HG02759 (cell line): ENCODE measurements at regions not wholly inside any gene's neighbourhood (a gene's known extent, or its start where the extent isn't known, plus 50 kb on each side); places are given as distances from the start of the nearest gene placed in this dataset.
"Not testable (repeated sequence)": the region's sequence is repeated elsewhere in the genome, so short reads cannot be mapped to it uniquely, and the experiment has no call there.

Experiments used
- ATAC-seq: cut with Tn5 transposase; IDR thresholded peaks from one replicate; pipeline ENCODE4 v1.9.1; 2021; ENCODE audit warnings: mild to moderate bottlenecking, moderate library complexity; ENCODE audit not compliant: unreplicated experiment

DNA sequence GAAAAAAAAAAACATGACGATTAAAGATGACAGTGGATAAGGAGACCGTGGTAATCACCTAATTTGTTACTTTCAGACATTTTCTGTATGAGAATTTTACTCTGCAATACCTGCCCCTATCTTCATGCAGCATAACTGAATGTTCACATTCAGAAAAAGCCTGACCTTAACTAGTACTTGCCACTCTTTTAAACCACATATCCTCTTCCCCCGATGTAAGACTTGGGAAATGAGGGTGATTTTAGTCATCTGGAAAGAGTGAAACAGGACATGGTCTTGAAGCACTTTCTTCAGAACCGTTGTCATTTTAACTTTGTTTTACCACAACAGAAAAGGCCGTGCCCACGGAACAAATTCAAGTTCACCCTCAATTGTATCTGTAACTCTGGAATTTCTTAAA is 318.5 kb downstream of the BCL2L11 start:
- not testable (repeated sequence) for ATAC-seq

DNA sequence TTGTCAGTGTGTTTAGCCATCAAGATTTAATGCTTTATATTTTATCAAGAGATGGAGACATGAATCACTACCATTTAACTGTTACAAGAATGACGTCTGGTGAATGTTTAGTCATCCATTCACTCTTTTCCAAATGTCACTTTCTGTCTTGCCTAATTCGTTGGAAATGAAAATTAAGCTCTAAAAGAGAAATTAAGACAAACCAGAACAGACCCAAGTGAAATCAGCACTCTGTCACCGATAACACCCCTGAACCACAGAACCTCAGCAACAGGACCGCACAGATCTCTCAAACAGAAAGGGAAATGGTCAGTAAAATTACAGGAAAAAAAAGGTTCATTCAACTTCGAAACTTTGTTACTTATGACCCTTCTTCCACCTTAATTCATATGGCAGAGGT is 320.9 kb downstream of the BCL2L11 start:
- not testable (repeated sequence) for ATAC-seq

DNA sequence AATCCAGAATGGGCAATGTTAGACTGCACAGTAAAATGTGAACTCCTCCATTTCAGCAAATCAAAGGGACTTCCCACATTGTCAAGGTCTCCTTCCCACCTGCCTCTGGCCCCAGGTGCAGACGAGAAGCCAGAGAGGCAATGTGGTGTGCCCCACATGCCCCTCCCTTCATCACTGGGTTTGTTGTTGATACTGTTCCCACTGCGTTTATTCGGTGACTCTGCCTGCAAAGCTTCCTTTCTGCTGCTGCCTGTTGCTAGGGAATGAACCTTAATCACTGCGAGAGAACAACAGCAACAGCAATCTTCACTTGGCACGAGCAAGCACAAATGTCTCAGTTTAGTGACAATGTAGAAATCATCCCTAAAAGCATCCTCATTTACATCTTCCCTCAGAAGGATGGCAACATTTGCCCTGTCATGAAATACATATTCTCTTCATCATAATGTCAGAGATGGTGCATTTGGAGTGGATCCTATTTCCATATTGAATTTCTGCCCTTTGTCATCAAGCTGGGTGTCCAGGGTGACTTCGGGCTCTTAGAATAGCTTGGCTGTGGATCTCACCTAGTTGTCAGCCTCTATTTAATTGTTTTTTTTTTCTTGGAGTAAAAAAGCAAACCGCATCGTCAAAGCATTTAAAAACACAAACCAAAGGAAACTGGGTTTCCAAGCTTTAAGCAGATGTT is 322.2 kb downstream of the BCL2L11 start:
- ATAC-seq = not testable (repeated sequence)

DNA sequence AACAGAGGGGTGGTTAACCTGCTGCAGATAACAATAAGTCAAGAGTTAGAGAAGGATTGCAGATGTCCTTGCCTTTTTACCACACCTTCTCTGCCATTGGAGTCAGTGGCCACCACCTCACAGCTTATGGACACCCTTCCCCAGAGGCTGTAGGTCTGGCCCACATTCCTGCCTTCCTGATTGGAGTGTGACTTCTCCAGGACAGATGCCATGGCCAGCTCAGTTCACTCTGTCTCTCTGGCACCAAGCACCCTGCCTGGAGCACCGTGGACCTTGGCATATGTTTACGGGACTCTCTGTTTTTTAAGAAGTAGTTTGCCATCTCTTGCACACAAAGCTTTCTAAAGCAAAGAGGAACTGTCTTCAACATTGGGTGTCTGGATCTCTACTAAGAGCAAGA is 323.8 kb downstream of the BCL2L11 start:
- ATAC-seq = not testable (repeated sequence)

DNA sequence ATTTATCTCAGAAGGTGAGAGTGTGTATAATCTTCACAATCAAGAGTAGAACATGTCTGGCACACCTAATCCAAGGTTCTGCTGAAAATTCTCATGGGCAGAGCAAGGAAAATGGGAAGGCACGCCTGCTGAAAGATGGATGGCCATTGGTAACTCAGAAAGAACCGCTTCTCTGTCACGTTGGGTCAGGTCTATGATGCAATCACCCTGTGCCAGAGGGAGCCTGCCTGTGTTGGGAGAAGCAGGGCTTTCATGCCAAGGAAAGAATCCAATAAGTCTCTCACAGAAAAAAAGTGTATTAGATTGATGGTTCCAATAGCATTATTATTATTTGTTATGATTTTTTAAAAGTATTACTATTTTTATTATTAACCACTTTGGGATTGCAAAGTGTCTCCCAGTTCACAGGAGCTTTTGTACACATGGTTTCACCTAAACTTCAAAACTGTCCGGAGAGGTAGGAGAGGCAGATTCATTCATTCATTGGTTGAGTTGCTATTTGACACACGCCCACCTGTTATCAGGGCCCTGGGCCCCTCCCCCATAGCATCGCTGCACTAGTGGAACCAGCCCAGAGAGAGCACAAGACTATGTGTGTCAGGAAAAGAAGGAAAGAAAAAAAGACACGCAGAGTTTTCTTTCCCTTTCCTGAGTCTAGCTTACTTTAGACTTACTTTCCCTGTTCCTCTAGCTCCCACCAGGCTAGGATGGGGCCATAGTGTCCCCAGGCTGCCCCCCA is 324.6 kb downstream of the BCL2L11 start:
- ATAC-seq = not testable (repeated sequence)

DNA sequence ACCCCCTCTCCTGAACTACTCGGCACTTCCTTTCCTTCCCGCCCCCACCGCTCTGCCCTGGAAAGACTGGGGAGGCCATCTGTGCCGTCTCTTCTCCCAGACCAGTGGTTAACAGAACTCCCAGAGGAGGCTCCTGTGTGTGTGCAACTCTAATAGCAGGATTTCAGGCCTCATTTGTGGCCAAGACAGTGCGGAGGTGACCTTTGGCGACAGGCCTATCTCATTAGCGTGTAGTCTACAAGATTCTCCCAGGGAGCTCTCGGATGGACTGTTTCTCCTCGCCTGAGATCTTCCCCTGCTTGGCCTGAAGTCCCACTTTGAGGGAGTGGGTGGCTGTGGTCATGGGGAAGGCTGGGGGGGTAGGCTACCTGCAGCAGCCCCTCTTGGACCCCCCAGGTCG is 325.2 kb downstream of the BCL2L11 start:
- not testable (repeated sequence) for ATAC-seq

DNA sequence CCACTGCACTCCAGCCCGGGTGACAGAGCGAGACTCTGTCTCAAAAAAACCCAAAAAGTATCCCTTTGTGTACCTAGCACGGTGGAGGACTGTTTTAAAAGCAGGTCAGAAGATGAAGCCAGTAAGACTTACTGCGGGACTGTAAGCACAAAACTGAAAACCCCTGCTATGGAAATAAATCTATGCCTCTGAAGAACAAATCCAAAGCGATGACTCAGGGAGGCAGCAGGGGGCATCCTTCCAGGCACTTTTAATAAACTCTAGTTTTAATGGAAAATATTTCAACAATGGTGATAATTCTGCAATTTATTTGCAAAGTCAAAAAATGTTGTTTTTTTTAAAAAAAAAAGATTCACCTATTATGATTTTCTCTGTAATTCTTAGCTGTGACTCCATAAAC is 326.8 kb downstream of the BCL2L11 start:
- ATAC-seq = not testable (repeated sequence)

DNA sequence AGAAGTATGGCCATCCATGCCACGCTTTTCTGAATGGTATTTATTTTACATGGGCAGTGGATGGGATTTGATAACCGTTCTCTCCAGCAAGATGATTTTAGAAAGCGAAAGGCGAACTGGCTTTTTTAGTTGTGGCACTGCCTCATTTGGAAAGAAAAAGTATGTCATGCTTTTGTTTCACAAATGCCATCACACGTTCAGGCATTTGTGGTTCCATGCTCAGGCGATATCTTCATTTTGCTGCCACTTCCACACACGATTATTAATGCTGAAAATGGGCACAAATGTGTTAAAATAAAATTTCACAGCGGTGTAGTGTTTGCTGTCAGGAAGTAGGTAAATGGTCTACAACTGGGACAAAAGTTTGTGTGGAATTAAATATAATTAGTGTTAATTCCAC is 328.1 kb downstream of the BCL2L11 start:
- ATAC-seq = not testable (repeated sequence)

DNA sequence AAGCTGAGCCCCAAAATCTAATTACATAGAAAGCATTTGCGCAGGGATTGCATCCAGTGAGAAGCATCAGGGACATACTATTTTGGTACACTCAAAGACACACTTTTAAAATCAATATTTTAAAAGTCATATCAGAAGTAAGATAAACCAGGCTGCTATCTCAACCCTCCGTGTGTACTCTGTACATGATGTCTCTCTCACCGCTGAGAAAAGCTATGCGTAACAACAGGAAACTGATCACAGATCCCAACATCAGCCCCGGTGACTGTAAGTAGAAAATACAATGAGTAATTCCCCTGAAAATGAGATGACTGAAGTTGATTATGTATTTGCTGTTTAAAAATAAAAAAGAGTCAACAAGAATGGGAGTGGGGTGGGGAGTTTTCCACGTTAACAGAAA is 329.8 kb downstream of the BCL2L11 start:
- not testable (repeated sequence) for ATAC-seq

DNA sequence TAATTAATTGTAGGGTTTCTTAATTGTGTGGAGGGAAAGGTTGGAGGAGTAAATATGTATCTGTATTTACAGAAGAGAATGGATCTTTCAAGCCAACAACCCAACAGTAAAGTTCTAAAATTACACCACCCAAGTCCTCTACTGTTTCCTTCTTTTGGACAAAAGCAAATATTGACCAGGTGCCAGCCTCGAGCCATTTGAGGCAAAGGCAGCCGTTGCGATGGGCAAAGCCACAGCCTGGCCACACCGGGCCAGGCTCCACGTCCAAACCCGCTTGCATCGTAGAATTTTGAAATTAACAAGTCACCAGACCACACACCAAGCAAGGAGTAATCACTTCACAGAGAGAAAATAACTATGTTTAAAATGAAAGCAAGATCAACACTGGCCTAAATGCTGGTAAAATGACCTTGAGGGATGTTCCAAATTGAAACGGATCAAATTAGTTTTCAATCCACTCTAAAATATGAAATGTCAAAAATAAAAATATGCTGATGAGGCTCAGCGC is 331.0 kb downstream of the BCL2L11 start:
- not testable (repeated sequence) for ATAC-seq

DNA sequence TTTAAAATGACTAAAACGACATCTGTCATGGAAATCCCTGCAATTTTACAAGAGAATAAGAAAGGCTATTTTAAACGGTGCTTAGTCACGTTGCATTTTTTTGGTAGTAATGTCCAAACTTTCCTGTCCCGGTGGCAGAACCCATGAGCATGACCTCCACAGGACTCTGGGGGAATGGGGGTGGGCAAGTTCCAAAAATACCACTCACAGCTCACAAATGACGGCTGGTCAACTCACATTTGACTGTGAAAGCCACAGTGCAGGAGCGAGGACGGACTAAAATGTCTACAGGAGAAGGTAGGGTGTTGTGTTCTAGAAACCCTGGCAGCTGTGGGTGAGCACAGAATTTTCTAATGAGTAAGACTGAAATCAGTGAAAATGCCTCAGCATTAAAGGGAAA is 331.5 kb downstream of the BCL2L11 start:
- peak; percentile 82 for ATAC-seq

DNA sequence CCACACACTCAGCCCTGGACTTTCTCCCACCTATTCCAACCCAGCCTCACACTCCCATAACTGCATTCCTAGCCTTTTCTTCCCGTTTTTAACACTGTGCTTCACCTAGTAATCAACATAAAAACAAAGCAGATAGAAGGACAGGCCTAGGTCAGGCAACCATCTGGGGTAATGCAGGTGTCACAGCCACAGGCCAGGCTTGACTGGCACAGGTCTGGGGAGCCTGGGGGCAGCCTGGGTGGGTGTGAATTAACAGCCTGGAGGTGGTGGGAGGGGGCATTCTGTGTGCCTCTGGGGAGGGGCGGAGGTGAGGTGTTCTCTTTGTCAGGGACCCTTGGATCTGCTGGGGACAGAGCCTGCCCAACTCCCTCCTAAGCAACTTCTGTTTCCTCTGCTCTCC is 332.6 kb downstream of the BCL2L11 start:
- not testable (repeated sequence) for ATAC-seq

DNA sequence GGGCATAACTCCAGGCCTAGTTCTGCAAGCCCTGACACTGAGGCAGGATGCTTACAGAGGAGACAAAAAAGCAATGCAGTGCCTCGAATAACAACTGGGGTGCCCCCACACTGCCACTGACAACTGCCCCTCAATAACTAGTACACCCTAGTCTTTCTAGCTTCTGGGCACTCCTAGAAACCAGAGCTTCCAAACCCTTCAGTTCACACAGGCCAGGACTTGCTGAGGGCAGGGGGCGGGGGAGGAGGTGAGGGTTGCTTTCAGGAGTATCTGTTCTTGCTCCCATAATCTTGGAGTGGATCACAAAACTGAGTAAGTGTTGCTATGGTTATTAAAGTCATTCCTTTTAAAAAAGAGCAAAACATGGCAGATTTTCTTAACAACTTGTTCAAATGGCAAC is 333.1 kb downstream of the BCL2L11 start:
- ATAC-seq = not testable (repeated sequence)

DNA sequence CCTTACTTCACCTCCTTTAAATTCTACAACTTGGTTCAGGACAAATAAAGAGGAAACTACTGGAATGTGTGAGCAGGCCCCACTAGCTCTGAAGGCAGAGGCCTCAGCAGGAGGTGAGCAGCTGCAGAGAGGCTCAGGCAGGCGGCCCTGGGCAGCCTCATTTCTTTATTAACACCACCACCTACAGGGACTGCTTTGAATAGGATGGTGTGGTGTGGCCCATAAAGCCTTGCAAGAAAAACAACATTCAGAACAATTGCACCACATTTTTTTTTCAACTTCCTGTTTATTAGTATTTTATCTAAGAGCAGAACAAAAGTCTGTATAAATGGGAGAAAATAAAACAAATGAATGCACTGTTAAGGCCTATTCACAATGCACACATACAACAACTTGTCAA is 333.7 kb downstream of the BCL2L11 start:
- peak; percentile 73 for ATAC-seq

DNA sequence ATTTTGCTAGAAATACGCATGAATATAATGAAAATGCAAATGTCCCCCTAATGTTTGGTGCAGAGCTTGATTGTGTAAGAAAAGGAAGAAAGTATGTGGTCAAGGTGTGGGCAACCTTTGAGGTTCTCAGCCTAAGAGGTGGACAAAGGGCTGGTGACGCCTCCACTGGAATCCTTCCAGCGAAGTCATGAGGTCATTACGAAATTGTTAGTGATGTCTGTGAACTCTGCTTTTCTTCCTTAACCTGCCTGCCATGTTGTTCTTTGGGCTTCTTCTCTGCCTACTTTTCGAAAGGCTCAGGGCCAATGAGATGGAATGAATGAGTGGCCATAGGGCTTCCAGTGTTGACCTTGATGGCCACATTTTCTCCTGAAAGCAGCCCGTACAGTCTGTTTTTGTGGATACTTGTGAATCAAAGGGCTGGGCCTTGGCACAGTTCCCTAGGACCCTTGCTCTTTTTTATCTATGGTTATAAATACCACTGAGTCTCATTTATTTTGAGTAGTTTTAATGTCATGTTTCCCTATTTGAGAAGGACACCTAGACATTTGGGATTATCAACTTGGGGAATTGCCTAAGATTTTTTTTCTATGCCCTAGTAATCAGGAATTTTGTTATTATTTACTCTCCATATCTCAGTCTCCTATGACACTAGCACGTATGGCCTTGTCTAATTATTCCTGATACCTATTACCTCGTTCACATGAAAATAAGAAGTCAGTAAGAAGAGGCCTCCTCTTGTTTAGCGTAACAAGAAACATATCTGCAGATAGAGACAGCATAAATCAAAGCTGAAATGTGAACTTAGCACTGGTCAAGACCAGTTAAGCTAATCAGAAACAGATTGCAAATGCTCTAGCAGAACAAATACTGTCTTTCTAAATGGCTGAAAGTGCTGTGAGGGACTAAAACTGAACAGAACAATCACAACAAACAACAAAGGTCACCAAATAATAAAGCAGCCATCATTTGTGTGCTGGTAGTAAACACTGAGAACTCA is 334.6 kb downstream of the BCL2L11 start:
- not testable (repeated sequence) for ATAC-seq

DNA sequence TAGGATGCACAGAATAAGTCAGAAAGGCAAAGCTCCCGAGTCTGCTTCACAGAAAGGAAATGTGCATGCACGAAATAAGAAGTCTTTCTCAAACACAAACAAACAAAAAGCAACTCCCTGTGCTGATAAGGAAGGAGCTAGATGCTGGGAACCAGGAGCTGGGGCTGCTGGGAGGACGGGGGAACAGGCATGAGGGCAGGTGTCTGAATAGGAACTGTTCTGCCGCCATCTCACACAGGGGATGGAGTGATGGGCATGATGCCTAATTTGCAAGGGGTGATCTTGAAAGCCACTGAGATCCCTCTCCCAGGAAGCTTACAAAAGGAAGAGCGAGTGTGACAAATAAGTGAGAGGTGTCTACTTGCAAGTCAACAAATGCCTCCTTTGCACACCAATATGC is 336.5 kb downstream of the BCL2L11 start:
- not testable (repeated sequence) for ATAC-seq

DNA sequence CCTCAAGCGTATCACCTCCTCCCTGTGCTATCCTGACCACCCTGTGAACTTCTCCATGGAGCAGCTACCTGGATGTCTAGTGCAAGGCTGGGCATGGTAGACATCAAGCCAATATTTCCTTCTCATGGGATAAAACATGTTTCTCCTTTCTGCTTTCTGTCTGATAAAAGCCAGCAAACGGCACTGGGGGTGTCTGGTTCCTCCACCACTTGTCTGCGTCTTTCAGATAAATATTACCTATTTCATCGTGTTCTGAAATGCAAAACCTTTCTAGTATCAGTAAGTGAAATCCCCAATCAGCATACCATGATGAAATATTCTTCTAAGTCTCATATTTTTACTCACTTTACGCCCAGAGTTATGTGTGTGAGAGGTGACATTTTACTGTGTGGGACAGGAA is 340.2 kb downstream of the BCL2L11 start:
- not testable (repeated sequence) for ATAC-seq

DNA sequence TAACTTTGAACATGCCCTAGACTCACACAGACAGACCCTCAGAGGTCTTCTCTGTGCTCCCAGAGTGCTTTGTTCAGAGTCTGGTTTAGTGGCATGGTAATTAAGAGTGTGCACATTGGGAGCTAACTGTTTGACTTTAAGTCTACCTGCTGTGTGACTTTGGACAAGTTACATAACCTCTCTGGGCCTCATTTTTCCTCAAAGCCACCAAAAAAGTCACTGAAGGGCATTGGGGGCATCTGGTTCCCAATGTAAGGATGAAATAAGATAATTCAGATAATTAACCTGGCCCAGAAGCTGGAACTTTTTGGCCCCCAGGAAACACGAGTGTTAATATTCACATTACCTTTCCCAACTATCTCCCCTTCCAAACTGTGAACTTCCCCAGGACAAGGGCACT is 341.1 kb downstream of the BCL2L11 start:
- not testable (repeated sequence) for ATAC-seq

DNA sequence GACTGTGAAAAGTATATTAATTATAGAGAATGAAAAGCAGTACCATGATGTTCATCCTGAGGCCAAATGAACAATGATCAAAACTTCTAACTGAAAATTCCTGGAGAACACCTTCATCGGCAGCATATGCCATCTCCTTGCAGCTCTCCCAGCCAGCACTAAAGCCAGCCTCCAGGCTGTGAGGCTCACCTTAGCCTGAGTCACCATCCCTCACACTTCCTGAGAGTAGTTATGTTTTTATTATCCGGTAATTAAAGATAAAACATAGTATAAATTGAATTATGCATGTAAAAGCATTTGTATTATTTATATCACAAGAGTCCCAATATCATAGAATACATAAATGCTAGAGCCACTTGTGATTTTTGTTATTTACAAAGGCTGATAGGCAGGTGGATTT is 341.9 kb downstream of the BCL2L11 start:
- ATAC-seq = not testable (repeated sequence)

DNA sequence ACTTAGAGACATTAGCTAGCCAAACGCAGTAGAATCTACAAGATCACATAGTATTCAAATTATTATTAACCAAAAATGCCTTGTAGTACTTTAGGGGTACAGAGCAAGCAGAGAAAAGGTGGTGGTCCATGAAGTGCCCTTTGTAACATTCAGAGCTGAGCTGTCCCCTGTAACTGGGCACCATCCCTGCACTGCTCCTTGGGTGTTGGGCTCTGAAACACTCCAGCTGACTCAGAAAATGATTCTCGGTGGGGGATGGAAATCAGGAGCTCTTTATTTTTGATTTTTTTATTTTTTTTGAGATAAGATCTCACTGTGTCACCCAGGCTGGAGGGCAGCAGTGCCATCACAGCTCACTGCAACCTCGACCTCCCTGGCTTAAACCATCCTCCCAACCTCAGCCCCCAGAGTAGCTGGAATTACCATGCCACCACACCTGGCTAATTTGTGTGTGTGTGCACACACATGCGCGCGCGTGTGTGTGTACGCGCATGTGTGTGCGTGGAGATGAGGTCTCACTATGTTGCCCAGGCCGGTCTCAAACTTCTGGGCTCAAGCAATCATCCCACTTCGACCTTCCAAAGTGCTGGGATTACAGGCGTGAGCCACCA is 342.6 kb downstream of the BCL2L11 start:
- not testable (repeated sequence) for ATAC-seq
